HUES6 (cell line): ENCODE measurements at regions not wholly inside any gene's neighbourhood (a gene's known extent, or its start where the extent isn't known, plus 50 kb on each side); places are given as distances from the start of the nearest gene placed in this dataset.

Source experiments
- H3K27ac ChIP-seq: 2 replicates; pipeline ENCODE4 v1.7.0; 2013; ENCODE audit warnings: low read depth, mild to moderate bottlenecking, low read length, inconsistent platforms
- H3K27me3 ChIP-seq: 2 replicates; pipeline ENCODE4 v1.6.1; 2013; ENCODE audit warnings: low read length; ENCODE audit not compliant: control insufficient read depth, insufficient read depth
- H3K36me3 ChIP-seq: 2 replicates; pipeline ENCODE4 v1.6.1; 2013; ENCODE audit warnings: low read length; ENCODE audit not compliant: control insufficient read depth, insufficient read depth
- H3K4me1 ChIP-seq: 2 replicates; pipeline ENCODE4 v1.6.1; 2013; ENCODE audit warnings: low read length; ENCODE audit not compliant: control insufficient read depth, insufficient read depth
- H3K4me3 ChIP-seq: 2 replicates; pipeline ENCODE4 v1.5.1; 2013; ENCODE audit warnings: low read depth, low read length
- H3K9ac ChIP-seq: one replicate; pipeline ENCODE4 v1.6.1; 2013; ENCODE audit warnings: mild to moderate bottlenecking, low read length
- H3K9me3 ChIP-seq: 2 replicates; pipeline ENCODE4 v1.6.1; 2013; ENCODE audit warnings: low read depth, low read length; ENCODE audit not compliant: control insufficient read depth, insufficient read depth

- Histone ChIP-seq H3K27ac (no peak overlapping the region), H3K36me3 (no peaks in the 10 kb centered on the region), H3K4me3 (no peak overlapping the region), H3K27me3 (no peaks in the 10 kb centered on the region), H3K4me1 (peaks cover 8% of the 10 kb centered on the region), H3K9me3 (no peaks in the 10 kb centered on the region), H3K9ac (no peak overlapping the region)
Measured at GRCh38 chr18:41724195-41724594, 230.8 kb upstream of the PIK3C3 start.

GRCh38 chr18:41721103-41721790, 233.8 kb upstream of the PIK3C3 start:
- Histone ChIP-seq H3K27me3 (no peaks in the 10 kb centered on the region), H3K36me3 (no peaks in the 10 kb centered on the region), H3K4me1 (peaks cover 8% of the 10 kb centered on the region), H3K9me3 (no peaks in the 10 kb centered on the region), H3K27ac (no peak overlapping the region), H3K4me3 (no peak overlapping the region), H3K9ac (no peak overlapping the region)

DNA sequence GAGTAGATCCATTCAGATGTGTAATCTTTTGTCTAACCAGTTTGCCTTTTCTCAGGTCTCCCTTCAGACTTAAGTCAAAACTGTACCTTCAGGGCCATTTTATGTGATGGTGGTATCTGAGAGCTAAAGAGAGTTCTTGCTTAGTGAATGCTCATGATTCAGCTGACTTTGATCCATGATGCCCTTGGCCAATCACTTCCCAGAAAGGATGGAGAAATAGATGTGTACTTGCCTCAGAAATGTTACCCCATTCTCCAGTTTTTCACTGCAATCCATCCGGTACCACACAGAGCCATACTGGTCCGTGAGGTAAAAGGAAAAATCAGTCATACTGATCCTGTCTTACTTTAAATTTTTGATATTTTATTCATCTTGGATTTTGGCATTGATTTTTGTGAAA, 234.8 kb upstream of the PIK3C3 start:
- peaks cover 8% of the 10 kb centered on the region for H3K4me1 ChIP-seq
- no peak overlapping the region for H3K9ac ChIP-seq
- no peak overlapping the region for H3K27ac ChIP-seq
- no peaks in the 10 kb centered on the region for H3K36me3 ChIP-seq
- no peaks in the 10 kb centered on the region for H3K9me3 ChIP-seq
- H3K27me3 ChIP-seq, result no peaks in the 10 kb centered on the region
- no peak overlapping the region for H3K4me3 ChIP-seq

- Histone ChIP-seq H3K36me3 (no peaks in the 10 kb centered on the region), H3K27ac (no peak overlapping the region), H3K9ac (no peak overlapping the region), H3K4me3 (no peak overlapping the region), H3K9me3 (no peaks in the 10 kb centered on the region), H3K27me3 (no peaks in the 10 kb centered on the region), H3K4me1 (peaks cover 8% of the 10 kb centered on the region)
Measured at GRCh38 chr18:41719808-41720207, 235.2 kb upstream of the PIK3C3 start.

DNA sequence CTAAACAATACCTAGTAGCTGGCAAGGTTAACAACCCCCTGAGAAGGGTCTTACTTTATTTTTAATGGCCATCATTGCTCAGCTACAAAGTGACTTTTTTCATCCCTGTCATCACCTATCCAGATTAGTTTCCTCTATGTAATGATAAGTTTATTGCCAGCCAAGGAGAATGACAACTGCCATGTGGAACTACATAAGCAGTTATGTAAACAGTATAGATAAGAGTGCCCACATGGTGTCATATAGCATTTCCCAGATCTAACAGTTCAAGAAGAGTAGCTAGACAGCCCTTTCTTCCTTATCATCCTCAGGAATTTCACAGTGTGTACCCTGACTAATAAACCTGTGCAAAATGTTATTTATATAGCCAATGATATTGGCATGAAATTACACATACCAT, 240.2 kb upstream of the PIK3C3 start:
- Histone ChIP-seq H3K27me3 (no peaks in the 10 kb centered on the region), H3K9ac (no peak overlapping the region), H3K36me3 (no peaks in the 10 kb centered on the region), H3K4me3 (no peak overlapping the region), H3K4me1 (no peaks in the 10 kb centered on the region; the same call in 1 of the 2 replicates), H3K9me3 (no peaks in the 10 kb centered on the region), H3K27ac (no peak overlapping the region)

DNA sequence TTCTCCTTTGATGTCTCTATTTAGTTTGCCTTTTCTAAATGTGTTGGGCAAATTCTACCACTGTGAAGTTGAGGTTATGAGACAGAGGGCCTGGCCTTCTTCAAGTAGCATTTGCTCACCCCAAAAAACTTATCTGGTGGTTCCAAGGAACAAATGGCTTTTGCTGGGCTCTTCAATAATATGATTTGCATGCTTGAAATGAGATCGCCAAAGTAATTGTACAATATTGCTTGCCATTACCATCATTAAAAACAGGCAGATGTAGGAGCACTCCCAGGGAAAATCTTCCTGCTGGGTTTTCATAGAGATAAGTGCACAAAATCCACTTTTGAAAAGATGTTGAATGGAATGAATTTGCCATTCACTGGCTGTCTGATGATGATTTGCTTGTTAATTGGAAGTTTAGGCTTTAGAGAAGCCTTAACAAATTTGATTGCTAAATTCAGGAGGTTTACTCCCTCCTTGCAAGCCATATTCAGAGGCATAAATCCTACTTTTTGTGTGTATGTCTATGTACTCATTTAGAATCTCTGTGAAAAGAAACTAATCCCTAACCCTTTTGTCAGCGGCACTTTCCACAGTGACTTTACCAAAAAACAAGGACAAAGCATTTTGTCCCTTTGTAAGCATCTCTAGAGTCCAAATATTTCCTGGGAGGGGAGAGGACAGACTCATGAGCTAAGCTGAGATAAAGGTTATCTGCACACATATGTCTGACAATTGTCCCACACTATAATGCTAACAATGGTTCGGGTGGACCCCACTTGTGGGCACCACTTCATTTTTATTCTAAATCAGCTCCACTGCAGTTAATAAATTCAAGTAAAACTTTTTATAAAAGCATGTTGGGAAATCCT, 240.8 kb upstream of the PIK3C3 start:
- Histone ChIP-seq H3K4me1 (no peaks in the 10 kb centered on the region; the same call in 1 of the 2 replicates), H3K9me3 (no peaks in the 10 kb centered on the region), H3K27ac (no peak overlapping the region), H3K4me3 (no peak overlapping the region), H3K36me3 (no peaks in the 10 kb centered on the region), H3K27me3 (no peaks in the 10 kb centered on the region), H3K9ac (no peak overlapping the region)

DNA sequence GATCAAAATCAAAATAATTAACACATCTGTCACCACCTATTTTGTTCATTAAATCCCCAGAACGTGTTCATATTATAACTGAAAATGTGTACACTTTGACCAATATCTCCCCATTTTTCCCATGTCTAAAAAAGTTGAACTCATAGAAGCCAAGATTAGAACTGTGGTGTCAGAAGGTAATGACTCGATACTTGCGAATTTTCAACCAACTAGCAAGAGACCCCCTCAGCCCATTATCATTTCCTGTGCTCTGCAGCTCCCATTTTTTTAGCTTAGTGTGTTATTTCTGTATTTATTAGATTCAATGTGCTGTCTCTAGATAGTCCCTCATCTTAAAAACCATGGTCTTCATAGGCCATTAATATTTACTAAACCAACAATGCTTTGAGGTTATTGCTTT, 248.7 kb upstream of the PIK3C3 start:
- Histone ChIP-seq H3K4me3 (no peak overlapping the region), H3K9ac (no peak overlapping the region), H3K27me3 (no peaks in the 10 kb centered on the region), H3K4me1 (peaks cover 11% of the 10 kb centered on the region; the same call in 1 of the 2 replicates), H3K9me3 (no peaks in the 10 kb centered on the region), H3K27ac (no peak overlapping the region), H3K36me3 (no peaks in the 10 kb centered on the region)

GRCh38 chr18:41703744-41704530, 251.1 kb upstream of the PIK3C3 start:
- H3K27me3 ChIP-seq, result no peaks in the 10 kb centered on the region
- H3K4me3 ChIP-seq, result no peak overlapping the region
- peaks cover 11% of the 10 kb centered on the region; the same call in 1 of the 2 replicates for H3K4me1 ChIP-seq
- no peak overlapping the region; the same call in 1 of the 2 replicates for H3K27ac ChIP-seq
- H3K9ac ChIP-seq, result no peak overlapping the region
- H3K9me3 ChIP-seq, result no peaks in the 10 kb centered on the region
- no peaks in the 10 kb centered on the region for H3K36me3 ChIP-seq

- peaks cover 11% of the 10 kb centered on the region; the same call in 1 of the 2 replicates for H3K4me1 ChIP-seq
- no peak overlapping the region for H3K27ac ChIP-seq
- H3K4me3 ChIP-seq, result no peak overlapping the region
- H3K9me3 ChIP-seq, result no peaks in the 10 kb centered on the region
- no peaks in the 10 kb centered on the region for H3K36me3 ChIP-seq
- no peak overlapping the region for H3K9ac ChIP-seq
- H3K27me3 ChIP-seq, result no peaks in the 10 kb centered on the region
Measured at GRCh38 chr18:41700416-41700815, 254.6 kb upstream of the PIK3C3 start.

- peaks cover 8% of the 10 kb centered on the region; the same call in 1 of the 2 replicates for H3K4me1 ChIP-seq
- H3K27ac ChIP-seq, result no peak overlapping the region
- H3K9ac ChIP-seq, result no peak overlapping the region
- H3K36me3 ChIP-seq, result no peaks in the 10 kb centered on the region
- no peak overlapping the region for H3K4me3 ChIP-seq
- H3K9me3 ChIP-seq, result no peaks in the 10 kb centered on the region
- no peaks in the 10 kb centered on the region for H3K27me3 ChIP-seq
Measured at GRCh38 chr18:41695441-41695840, 259.6 kb upstream of the PIK3C3 start.
